ENCODE measurements at regions not wholly inside any gene's neighbourhood (a gene's known extent, or its start where the extent isn't known, plus 50 kb on each side); places are given as distances from the start of the nearest gene placed in this dataset.

DNA sequence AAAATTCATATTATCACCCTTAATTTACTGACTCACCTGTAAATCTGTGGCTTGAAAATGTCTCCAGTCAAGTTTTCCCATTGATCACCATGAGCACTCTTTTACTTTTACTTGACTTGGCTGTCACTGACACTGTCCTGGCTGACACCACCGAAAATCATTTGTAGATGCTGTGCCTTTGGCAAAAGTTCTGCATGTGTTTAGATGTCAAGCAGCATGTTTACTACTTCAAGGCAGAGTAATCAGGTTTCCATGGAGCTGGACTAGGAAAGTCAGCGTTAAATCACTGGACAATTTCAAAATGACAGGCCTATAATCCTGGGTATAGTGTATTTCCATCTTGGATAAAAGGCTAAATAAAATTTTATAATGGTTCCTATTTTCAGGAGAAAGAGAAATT lies 1530.6 kb upstream of the CDH6 start:
- Mint-ChIP-seq H3K9me3 (peaks cover 4% of the 10 kb centered on the region), H3K4me3 (no peak overlapping the region), H3K36me3 (ENCODE audit: low read depth) (no peaks in the 10 kb centered on the region), H3K27ac (no peak overlapping the region), H3K27me3 (no peaks in the 10 kb centered on the region), H3K4me1 (ENCODE audit: low read depth) (no peaks in the 10 kb centered on the region)
- Histone ChIP-seq H3K36me3 (ENCODE audit: insufficient read depth, low read length) (no peaks in the 10 kb centered on the region), H3K4me3 (ENCODE audit: low read length) (no peak overlapping the region), H3K27me3 (ENCODE audit: control insufficient read depth in 1 of 2, insufficient read depth in 2 of 2, low read length in 2 of 2) (no peaks in the 10 kb centered on the region), H3K9me3 (ENCODE audit: control insufficient read depth in 1 of 2, insufficient read depth in 1 of 2, low read length in 2 of 2) (peaks cover 10 to 13% of the 10 kb centered on the region in 2 experiments), H3K27ac (ENCODE audit: low read depth in 1 of 2, low read length in 2 of 2) (no peak overlapping the region), H3K4me1 (ENCODE audit: insufficient read depth, low read length) (no peaks in the 10 kb centered on the region)
- intact Hi-C loops (cut with DNase I, micrococcal nuclease), result loop anchor here in 1 of 2 experiments (5.0 kb wide), 1 partner anchor 999 kb away; no protein-coding TSS in a partner anchor
- ATAC-seq (ENCODE audit: poor library complexity), result no peak
- TF ChIP-seq, protein P1, sequence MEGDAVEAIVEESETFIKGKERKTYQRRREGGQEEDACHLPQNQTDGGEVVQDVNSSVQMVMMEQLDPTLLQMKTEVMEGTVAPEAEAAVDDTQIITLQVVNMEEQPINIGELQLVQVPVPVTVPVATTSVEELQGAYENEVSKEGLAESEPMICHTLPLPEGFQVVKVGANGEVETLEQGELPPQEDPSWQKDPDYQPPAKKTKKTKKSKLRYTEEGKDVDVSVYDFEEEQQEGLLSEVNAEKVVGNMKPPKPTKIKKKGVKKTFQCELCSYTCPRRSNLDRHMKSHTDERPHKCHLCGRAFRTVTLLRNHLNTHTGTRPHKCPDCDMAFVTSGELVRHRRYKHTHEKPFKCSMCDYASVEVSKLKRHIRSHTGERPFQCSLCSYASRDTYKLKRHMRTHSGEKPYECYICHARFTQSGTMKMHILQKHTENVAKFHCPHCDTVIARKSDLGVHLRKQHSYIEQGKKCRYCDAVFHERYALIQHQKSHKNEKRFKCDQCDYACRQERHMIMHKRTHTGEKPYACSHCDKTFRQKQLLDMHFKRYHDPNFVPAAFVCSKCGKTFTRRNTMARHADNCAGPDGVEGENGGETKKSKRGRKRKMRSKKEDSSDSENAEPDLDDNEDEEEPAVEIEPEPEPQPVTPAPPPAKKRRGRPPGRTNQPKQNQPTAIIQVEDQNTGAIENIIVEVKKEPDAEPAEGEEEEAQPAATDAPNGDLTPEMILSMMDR (IDR thresholded peaks at IDR 0.05), result no peak
- ChIA-PET POLR2A (no interaction called here), CTCF (no interaction called here)
- no peak for DNase-seq

DNA sequence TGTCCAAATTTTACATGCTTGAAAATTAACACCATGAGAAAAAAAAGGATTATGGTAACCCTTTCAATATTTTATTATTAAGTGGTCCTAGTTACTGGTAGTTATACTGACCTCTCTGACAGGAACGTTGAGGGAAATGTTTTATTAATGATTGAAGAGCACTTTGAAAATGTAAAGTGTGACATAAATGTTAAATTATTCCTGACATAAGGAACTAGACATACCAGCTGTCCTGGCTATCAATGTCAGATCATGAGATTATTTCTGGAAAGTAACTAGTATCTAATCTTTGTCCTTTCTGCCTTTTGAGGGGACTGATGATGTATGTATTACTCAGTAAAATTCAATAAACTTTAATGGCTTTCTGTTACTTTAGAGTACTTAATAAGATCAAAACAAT lies 1538.5 kb upstream of the CDH6 start:
- TF ChIP-seq, protein P1 (IDR thresholded peaks at IDR 0.05), result no peak
- Histone ChIP-seq H3K36me3 (ENCODE audit: insufficient read depth, low read length) (no peaks in the 10 kb centered on the region), H3K4me3 (ENCODE audit: low read length) (no peak overlapping the region), H3K4me1 (ENCODE audit: insufficient read depth, low read length) (no peaks in the 10 kb centered on the region), H3K27me3 (ENCODE audit: control insufficient read depth in 1 of 2, insufficient read depth in 2 of 2, low read length in 2 of 2) (no peaks in the 10 kb centered on the region), H3K27ac (ENCODE audit: low read depth in 1 of 2, low read length in 2 of 2) (no peak overlapping the region), H3K9me3 (ENCODE audit: control insufficient read depth in 1 of 2, insufficient read depth in 1 of 2, low read length in 2 of 2) (peaks cover 5 to 16% of the 10 kb centered on the region in 2 experiments)
- ChIA-PET POLR2A (no interaction called here), CTCF (no interaction called here)
- peaks cover 11% of the 10 kb centered on the region for H3K9me3 Mint-ChIP-seq
- no peak overlapping the region for H3K27ac Mint-ChIP-seq
- intact Hi-C loops (cut with DNase I, micrococcal nuclease), result no loop called here
- no peaks in the 10 kb centered on the region for H3K36me3 Mint-ChIP-seq (ENCODE audit: low read depth)
- H3K27me3 Mint-ChIP-seq, result no peaks in the 10 kb centered on the region
- H3K4me1 Mint-ChIP-seq (ENCODE audit: low read depth), result no peaks in the 10 kb centered on the region
- ATAC-seq (ENCODE audit: poor library complexity) (no peak), DNase-seq (no peak)
- H3K4me3 Mint-ChIP-seq, result no peak overlapping the region

DNA sequence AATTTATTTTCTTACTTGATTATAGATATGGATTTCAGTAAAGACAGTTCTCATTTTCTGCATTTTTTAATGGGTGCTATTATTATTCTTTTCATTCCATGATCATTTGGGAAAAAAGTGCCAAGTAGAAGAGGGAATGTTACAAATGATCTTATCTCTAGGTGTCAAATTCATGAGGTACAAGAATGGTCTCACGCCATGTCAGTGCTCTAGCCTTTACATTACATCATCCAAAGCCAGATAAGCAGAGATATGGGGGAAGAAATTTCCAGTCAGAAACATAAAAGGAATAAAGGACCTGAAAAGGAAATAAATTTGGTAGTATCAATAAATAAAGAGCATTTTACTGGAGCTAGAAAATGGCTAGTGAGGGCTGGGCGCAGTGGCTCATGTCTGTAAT lies 1544.2 kb upstream of the CDH6 start:
- POLR2A ChIA-PET, result no interaction called here
- H3K9me3 ChIP-seq (ENCODE audit: control insufficient read depth in 1 of 2, insufficient read depth in 1 of 2, low read length in 2 of 2), result peaks cover 0 to 21% of the 10 kb centered on the region in 2 experiments
- ATAC-seq (ENCODE audit: poor library complexity), result no peak
- H3K4me1 ChIP-seq (ENCODE audit: insufficient read depth, low read length), result no peaks in the 10 kb centered on the region
- H3K27ac ChIP-seq (ENCODE audit: low read depth in 1 of 2, low read length in 2 of 2), result no peak overlapping the region
- H3K4me3 ChIP-seq (ENCODE audit: low read length), result no peak overlapping the region
- H3K36me3 ChIP-seq (ENCODE audit: insufficient read depth, low read length), result no peaks in the 10 kb centered on the region
- no peaks in the 10 kb centered on the region for H3K27me3 Mint-ChIP-seq
- H3K27ac Mint-ChIP-seq, result no peak overlapping the region
- TF ChIP-seq, protein P1 (IDR thresholded peaks at IDR 0.05), result no peak
- peaks cover 5% of the 10 kb centered on the region for H3K9me3 Mint-ChIP-seq
- no peak overlapping the region for H3K4me3 Mint-ChIP-seq
- no peaks in the 10 kb centered on the region for H3K4me1 Mint-ChIP-seq (ENCODE audit: low read depth)
- intact Hi-C loops (cut with DNase I, micrococcal nuclease), result no loop called here
- CTCF ChIA-PET, result no interaction called here
- H3K27me3 ChIP-seq (ENCODE audit: control insufficient read depth in 1 of 2, insufficient read depth in 2 of 2, low read length in 2 of 2), result no peaks in the 10 kb centered on the region
- DNase-seq, result no peak
- no peaks in the 10 kb centered on the region for H3K36me3 Mint-ChIP-seq (ENCODE audit: low read depth)

All from CD4-positive, alpha-beta T cell (primary cell).